SK-N-MC (cell line): ENCODE measurements at regions not wholly inside any gene's neighbourhood (a gene's known extent, or its start where the extent isn't known, plus 50 kb on each side); places are given as distances from the start of the nearest gene placed in this dataset.

Experiments used
- EZH2 ChIP-seq: fragments of 200-600 bp; sonication (generic); IDR thresholded peaks from one replicate; pipeline ENCODE4 v1.6.1; 2017; ENCODE audit warnings: antibody characterized with exemption
- POLR2AphosphoS5 ChIP-seq: IDR thresholded peaks from 2 replicates; pipeline ENCODE4 v1.6.1; 2012; ENCODE audit warnings: mild to moderate bottlenecking, low read depth, low read length, borderline replicate concordance

GRCh38 chr4:174408841-174409552 is 113.3 kb downstream of the HPGD start:
- TF ChIP-seq POLR2AphosphoS5 (no peak), EZH2 (no peak)
